RCC 7860 (cell line): ENCODE measurements at regions not wholly inside any gene's neighbourhood (a gene's known extent, or its start where the extent isn't known, plus 50 kb on each side); places are given as distances from the start of the nearest gene placed in this dataset.

Experiments used
- DNase-seq: peaks from one replicate; pipeline ENCODE4 v3.0.0-alpha.2; 2015; ENCODE audit warnings: low spot score
- FAIRE-seq: peaks from 2 replicates; lab custom pipeline; 2012; peaks lifted over from hg19 to GRCh38; lab: Jason Lieb, UNC

DNA sequence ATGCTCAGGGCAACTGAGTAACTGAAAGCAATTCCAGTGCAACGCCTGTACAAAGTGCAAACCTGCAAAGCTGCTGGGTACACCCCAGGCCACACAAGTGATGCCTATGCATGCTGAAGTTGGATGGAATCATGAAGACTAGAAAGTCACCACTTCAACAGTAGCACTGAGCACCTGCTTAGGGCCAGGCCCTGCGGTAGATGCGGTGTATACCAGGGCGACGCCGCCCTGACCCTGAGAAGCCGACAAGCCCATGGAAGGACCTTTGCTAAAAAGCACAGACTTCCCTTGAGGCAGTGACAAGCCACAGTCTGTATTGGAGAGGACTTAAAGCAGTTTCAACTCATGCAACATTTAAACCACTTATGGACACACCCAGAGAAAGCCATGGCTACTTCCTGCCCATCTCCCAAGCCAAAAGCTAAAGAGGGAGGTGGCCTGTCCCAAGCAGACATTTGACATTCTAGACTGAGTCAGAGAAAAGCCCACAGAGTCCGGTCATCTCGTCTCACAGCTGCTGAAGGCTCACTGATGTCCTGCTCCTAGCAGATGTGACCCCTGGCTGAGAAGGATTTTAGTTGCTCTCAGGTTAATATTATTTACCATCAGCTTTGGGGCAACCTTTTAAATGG is 843.9 kb upstream of the TMEM132C start:
- DNase-seq (no peak), FAIRE-seq (no peak)

DNA sequence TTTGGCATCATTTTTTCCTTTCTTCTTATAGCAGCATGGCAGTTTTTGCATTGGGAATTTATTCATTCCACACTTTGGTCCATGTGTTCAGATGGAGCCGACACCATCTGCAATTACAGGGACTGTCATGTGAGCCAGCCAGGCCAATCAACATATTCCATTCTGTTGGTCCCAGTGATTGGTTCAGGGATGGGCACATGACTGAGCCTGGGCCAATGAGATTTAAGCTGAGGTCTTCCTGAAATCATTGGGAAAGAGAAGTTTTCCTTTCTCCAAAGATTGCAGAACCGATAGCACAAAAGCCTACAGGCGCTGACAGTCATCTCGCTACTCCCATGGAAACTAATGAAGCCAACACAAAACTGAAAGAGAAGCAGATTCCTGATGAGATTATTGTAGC is 841.5 kb upstream of the TMEM132C start:
- DNase-seq (no peak), FAIRE-seq (no peak)

DNA sequence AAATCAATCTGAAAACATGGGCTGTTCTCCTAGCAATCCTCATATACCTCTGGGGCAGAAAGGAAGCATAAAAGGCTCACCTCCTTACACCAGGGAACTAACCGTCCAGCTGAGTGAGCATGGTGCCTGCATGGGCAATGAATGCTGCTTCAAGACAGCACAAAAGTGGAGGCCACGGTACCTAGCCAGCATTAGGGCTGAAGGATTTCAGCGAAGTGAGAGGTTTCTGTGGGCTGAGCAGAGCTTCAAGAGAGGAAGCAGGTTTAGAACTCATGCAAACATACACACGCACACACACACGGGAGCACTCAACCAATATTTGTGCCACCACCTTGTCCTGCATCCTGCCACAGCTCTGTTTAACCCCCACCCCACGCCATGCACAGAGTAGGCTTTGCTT is 838.5 kb upstream of the TMEM132C start:
- FAIRE-seq (no peak), DNase-seq (no peak)

DNA sequence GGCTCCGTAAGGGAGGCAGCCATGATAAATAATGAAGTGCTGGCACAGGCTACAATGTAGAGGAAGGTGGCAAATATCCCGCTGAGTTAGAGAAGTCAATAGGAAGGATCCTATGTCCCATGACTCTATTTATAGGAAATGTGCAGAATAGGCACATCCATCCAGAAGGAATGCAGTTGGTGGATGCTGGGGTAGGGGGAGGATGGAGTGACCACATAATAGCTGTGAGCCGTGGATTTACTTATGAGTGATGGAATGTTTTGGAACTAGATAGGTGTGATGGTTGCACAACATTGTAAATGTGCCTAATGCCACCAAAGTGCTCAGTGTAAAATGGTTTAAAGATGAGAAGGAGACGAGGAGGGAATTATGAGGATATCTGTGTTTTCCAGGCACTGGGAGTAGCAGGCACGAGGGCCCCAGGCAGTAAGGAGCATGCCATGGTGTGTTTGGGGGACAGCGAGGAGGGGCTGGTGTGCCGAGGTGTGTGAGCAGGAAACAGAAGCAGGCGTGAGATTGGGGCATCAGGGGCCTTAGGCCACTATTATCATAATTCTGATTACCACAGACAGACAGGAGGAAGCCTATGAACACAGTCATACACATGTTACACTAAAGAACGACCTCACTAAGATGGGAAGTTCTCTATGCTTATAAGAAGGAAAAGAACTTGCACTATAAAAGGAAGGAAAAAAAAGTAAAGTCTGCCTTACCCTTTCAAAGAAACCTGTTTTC is 837.3 kb upstream of the TMEM132C start:
- FAIRE-seq = no peak
- DNase-seq = no peak

DNA sequence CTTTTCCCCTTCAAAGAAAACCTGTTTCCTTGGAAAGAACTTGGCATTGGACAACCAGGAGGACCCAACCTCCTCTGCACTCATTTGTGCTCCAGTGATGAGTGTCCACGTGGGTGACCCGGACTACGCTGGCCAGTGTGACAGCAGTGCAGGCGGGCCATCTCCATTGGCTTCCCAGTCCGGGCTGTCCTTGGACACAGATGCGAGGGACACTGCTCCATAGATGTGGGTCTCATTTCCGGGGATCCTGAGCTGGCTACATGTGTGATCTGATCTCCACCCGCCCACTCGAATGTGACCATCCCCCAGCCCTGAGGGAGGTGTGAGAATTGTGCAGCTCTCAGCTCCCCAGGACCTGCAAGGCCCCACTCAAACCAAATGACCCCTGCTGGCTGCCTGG is 836.6 kb upstream of the TMEM132C start:
- DNase-seq (no peak), FAIRE-seq (no peak)

DNA sequence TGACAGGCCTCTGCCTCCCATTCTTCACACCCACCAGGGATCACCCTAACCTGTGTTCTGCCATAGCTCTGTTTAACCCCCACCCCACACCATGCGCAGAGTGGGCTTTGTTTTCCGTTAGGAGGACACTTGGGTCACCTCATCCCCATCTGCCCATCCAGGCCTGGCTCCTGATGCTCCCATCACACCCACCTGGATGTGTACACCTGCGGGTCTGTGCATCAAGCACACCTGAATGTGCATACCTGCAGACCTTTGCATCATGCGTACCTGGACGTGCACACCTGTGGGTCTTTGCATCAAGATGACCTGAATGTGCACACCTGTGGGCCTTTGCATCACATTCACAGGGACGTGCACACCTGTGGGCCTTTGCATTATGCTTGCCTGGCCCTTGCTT is 835.8 kb upstream of the TMEM132C start:
- FAIRE-seq (no peak), DNase-seq (no peak)

DNA sequence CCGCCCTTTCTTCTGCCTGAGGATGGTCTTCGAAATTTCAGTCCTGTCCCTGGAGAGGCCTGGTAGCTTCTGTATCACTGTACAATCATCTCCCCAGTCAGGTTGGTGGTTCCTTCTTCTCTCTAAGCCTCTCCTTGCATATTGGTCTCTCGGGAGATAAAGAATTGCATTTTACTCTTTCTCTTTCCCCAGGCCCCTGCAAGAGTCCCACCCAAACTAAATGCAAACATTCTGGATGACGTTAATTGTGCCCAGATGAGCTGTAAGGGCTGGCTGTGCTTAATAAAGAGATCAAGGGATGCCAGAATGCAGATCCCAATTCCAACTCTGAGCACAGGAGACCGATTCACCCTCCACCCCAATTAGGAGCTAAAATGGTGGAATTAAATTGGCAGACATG is 835.4 kb upstream of the TMEM132C start:
- DNase-seq = no peak
- no peak for FAIRE-seq

DNA sequence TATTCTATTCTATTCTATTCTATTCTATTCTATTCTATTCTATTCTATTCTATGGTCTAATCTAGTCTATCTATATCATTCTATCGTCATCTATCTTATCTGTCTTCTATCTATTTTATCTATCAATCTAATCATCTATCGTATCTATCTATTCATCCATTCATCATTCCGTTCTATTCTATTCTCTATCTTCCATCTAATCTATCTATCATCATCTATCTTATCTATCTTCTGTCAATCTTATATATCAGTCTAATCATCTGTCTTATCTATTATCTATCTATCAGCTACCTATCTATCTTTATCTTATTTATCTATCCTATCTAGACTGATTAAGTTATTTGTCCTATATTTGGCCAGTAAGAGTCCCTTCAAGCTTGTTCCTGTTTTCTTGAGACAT is 831.5 kb upstream of the TMEM132C start:
- DNase-seq (no peak), FAIRE-seq (no peak)

DNA sequence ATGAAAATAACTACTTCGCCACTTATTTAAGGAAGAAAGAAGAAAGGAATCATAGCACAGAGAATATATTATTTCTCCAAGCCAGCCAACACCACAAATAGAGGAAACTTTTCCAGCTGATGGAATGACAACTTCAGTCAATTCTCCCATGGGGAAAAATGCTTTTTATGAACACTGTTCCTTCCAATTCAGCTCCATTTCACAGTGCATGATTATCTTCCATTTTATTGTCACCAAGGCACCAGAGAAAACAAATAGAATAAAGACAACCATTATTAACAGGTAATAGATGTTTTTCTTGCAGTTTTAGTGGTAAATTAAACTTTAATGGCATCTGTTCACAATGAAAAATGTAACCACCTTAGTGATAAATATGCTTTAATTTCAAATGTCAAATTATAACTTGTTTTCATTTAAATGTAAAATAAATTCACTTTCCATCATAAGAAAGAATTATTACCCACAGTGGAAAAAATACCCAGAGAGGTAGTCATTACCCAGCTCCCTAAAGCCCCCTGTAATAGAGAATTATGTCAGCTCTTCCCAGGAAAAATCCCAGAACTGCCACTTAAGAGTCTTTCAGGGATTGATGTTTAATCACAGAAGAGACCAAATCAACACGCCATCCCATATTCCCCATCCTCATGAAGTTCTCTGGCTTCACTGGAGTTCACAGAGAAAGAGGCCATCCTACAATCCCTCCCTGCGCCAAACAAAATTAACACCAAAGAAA is 828.3 kb upstream of the TMEM132C start:
- FAIRE-seq (no peak), DNase-seq (no peak)

DNA sequence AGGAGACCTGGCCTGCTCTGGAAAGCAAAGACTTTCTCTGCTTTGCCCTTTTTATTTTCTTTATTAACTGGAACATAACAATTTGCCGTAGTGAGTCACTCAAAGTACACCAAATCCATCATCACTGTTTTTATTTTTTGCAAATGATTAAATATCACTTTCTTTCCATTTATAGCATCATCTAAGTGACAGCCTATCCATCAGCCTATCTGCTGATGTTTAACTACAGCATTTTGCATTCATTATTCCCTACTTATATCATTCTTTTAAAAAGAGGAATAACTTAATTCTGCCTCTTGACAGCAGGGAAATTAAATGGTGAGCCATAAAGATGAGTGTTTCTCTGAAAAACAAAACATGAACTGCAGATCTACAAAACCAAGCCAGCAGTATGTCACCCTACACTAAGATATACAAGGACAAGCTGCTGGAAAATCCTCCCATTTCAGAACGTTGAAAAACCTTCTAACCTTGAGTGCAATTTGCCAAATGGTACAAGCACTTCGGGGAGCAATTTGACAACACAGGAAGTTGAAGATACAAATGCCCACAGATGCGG is 821.3 kb upstream of the TMEM132C start:
- no peak for DNase-seq
- FAIRE-seq = no peak

DNA sequence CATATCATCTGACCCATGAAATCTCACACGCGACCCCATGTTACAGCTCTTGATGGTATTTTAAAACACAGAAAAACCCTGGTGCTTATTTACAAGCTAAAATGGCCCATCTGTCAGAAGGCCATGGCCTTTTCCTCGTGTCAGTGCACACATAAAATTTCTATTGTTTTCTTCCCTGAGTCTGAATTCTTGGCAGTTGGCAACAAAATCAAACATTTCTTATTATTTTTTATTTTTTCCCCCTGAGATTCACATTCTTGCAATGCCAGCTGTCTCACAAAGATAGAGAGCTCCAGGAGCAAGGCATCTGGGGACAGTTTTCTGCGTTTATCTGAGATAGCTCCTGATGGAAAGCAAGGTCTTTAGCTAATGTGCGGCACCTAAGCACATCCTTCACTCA is 818.1 kb upstream of the TMEM132C start:
- FAIRE-seq (no peak), DNase-seq (no peak)

DNA sequence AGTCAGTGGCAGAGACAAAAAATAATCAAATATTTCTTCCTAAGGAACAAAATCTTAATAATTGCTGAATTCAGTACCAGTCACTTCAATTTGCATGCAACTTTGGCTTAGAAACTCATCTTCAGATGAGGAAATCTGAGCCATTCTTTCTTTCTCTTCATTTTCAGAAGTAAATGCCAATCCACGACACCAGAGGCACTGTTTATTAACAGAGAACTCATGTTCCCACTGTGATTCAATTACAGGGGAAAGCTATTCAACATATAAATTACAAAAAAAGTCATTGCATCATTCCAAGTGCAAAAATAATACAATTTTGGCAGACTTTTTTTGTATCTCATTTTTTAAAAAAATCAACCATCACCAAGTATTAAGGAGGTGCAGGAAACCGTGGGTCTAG is 816.1 kb upstream of the TMEM132C start:
- FAIRE-seq = no peak

DNA sequence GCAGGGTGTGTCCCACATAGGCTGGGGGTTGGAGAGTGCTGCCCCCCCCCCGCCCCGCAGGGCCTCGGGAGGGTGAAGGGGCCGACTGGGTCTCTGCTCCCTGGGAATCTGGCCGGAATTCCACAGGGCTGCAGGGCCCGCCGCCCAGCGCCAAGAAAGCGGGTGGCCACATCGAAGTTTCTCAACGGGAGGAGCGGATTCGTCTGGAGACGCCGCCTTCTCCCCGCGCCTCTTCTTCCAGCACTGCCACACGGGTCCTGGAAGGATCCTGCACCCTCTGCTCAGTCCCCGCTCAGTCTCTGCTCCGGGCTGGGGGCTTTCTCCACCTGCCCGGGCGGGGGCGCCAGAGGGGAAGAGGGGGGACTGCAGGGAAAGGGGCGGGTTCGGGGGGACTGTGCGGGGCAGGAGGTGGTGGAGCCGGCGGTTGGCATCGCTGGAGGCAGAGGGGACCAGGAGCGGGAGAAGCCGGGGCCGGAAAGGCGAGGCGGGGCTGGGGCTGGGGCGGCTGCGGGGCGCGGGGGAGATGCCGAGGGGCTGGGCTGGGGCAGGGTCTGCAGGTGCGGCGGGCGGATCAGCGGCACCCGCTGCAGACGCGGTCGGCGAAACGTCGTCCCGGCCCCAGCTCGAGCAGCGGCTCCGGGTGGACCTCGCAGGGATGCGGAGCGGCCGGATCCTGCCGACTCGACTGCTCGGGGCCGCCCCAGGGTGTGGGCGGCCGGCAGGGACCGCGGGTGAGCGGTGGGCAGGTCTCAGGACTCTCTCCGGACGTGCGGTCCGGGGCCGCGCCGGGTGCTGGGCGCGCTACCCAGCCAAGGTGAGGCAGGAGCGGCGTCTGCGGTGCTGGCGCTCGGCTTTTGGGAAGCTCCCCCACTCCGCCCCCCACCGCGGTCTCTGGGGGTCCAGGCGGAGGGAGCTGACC is 811.4 kb upstream of the TMEM132C start:
- no peak for FAIRE-seq
- no peak for DNase-seq

More for the DNA sequence above, 816.1 kb upstream of the TMEM132C start:
- DNase-seq = no peak

DNA sequence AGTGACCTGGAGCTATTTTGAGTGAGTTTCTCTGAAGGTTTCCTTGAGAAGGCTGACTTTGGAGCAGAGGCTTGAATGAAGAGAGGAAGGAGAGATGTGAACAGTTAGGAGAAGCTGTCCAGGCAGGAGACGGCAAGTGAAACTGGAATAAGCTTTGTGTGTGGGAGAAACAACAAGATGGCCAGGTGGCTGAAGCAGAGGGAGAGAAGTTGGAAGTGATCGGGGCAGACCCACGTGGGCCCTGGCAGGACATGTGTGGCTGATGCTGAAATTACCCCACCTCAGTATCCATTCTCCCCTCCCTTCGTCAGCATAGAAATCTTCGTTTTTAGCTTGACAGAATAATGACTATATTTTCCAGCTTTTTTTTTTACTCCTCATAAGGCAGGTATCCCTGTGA is 809.2 kb upstream of the TMEM132C start:
- DNase-seq = no peak
- no peak for FAIRE-seq

DNA sequence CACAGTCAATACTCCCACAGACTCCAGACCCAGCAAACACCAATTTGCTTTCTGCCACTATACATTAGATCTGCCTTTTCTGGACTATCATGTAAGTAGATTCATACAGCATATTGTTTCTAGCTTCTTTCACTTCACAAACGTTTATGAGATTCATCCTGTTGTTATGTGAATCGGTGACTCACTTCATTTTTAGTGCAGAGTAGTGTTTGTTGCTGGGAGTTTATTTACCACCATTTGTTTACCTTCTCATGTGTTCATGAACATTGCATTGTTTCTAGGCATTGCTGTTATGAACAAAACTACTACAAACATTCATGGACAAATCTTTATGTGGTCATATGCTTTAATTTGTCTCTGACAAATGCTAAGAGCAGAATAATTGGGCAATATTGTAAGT is 807.8 kb upstream of the TMEM132C start:
- no peak for FAIRE-seq
- no peak for DNase-seq

DNA sequence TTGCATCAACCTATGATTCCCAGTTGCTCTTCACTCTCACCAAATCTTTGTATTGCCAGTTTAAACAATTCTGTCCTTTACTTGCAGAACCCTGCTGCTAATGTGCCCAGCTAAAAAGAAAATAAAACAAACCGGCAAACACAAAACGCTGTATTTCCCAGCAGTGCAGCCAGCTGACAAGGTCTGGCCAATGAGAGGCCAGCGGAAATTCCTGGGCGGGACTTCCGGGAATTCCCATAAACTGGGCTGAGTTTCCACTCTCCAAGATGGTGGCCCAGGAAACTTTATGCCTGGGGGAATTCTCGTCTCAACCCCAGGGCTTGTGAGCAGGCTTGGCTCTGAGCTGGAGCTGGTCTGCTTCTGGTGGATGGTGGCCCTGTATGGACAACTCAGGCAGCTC is 807.3 kb upstream of the TMEM132C start:
- FAIRE-seq = no peak
- DNase-seq = no peak

DNA sequence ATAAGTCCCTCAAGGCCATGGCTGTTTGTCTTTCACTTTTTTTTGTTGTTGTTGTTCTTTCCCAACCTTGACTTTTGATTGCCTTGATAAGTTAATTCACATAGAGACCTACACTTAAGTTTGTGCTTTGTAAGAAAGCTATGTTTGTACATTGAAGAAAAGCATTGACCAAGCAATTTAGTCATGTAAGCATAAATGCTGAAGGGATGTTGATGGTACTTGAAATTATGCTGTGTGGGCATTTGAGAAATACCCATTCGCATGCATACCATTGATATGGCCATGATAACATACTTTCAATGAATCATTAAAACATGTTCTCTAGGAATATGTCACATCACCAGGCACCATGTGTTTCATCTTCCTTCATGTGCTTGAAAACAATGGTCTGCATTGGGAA is 803.7 kb upstream of the TMEM132C start:
- DNase-seq (no peak), FAIRE-seq (no peak)

DNA sequence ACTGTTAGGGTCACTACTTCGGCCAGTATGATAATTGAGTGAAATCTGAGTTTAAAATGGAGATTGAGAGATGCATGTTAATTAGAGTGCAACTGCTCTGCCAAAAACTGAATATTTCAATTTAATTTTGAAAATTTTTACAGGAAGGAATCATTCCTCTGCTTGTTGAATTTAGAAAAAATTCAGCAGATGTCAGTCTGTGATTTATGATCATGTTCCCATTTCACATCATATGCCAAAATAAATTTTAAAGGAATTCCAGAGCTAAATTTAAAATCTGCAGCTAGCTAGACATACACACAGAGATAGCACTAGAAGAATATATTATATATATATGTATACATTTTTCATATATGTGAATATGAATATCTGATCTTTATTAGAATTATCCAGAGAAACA is 797.6 kb upstream of the TMEM132C start:
- FAIRE-seq (no peak), DNase-seq (no peak)

DNA sequence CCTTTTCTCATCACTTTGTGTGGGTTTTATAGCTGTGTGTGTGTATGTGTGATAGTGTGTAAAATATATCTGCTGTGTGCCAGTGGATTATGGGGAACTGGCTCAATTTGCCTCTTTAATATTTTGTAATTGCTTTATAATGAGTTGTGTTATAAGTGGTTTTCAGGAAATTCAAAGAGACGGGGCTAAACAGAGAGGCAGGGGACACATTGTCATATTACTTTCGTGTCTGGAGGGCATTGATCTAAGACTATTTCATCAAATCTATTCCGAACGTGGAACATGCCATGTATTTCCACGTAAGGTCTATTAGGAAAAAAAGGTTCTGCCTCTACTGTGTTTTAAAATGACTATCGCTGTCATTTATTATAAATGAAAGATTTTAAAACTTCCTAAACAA is 793.2 kb upstream of the TMEM132C start:
- no peak for DNase-seq
- FAIRE-seq = no peak

DNA sequence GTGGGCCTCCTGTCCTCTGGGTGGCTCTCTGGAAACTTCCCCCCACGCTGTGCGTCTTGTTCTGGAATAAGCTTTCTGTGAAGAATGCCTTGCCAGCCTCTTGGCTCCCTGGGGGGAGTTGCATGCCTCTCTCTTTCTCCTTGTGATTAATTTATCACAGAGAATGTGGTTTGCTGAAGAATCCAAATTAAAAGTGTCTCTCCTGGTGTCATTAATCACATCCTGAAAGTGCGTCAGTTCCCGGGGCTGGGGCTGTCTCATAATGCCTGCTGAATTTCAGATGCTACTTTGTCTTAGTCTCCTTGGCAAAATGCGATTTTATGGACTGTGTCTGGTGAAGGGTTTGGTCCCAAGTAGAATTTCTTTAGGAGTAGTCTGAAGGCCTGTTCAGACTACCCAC is 787.7 kb upstream of the TMEM132C start:
- no peak for FAIRE-seq
- DNase-seq = no peak

DNA sequence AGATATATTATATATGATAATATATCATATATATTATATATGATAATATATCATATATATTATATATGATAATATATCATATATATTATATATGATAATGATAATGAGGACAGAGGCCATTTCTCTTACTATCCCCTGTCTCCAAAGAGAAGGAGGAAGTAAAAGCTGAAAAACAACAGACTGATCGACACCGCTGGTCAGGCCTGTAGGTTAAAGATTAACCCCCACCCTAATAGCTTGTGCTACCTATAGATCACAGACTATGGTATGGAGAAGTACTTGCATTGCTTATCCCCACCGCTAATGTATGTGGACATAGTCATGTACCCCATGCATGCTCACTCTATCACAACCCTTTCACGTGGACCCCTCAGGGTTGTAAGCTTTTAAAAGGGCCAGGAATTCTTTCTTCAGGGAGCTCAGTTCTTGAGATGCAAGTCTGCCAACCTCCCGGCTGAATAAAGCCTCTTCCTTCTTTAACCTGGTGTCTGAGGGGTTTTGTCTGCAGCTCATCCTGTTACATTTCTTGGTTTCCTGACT is 786.1 kb upstream of the TMEM132C start:
- no peak for FAIRE-seq
- DNase-seq = no peak
